Fibroblast of skin of right quadriceps (primary cell): ENCODE measurements at regions not wholly inside any gene's neighbourhood (a gene's known extent, or its start where the extent isn't known, plus 50 kb on each side); places are given as distances from the start of the nearest gene placed in this dataset.
"Not testable (repeated sequence)": the region's sequence is repeated elsewhere in the genome, so short reads cannot be mapped to it uniquely, and the experiment has no call there.

Experiments
- DNase-seq: peaks from one replicate; pipeline ENCODE4 v3.0.0-alpha.2; 2013

DNA sequence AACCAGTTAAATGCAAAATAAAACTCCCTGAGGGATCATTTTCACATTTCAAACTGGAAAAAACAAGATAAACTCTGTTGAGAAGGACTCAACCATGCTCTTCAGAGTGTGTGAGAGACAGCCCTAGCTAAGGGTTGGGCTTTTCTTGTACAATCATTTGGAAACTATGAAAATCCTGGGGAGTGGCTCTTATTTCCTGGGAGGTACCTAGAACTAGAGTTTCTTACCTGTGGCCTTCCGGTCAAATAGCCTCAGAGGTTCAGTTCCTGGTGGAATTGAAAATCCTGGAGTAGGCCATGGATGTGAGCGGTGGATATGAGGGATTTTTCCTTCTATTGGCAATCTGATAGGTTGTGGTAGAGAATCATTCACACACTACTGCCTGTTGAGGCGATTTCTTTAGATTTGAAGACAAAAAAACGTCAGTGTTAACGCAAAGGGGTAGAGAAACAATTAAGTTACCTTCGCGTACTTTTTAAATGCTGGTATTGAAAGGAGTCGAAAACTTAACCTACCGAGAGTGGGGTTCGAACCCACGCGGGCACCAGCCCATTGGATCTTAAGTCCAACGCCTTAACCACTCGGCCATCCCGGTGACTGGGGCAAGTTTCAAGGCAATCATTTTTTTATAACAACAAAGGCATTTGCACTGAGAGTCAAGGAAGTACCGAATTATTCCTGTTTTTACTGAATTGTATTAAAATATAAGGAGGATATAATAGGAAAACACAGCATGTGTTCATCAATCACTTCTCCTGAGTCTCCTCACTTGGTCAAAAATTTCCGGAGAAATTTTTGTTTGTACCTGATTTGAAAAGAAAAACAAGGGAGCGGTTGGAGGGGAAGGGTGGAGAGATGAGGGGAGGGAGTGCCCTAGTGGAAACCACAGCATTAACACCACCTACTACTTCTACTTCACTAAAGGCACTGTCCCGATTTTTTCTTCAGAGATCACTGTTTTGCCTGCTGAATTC is 191.3 kb downstream of the OR2B2 start:
- peak; percentile 17 for DNase-seq

DNA sequence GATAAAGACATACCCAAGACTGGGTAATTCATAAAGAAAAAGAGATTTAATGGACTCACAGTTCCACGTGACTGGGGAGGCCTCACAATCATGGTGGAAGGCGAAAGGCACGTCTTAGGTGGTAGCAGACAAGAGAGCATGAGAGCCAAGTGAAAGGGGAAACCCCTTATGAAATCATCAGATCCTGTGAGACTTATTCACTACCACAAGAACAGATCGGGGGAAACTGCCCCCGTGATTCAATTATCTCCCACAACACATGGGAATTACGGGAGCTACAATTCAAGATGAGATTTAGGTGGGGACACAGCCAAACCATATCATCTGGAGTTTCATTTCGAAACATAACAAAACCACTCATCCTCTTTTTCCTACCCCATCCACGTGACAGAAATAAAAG is 193.2 kb downstream of the OR2B2 start:
- DNase-seq: not testable (repeated sequence)

DNA sequence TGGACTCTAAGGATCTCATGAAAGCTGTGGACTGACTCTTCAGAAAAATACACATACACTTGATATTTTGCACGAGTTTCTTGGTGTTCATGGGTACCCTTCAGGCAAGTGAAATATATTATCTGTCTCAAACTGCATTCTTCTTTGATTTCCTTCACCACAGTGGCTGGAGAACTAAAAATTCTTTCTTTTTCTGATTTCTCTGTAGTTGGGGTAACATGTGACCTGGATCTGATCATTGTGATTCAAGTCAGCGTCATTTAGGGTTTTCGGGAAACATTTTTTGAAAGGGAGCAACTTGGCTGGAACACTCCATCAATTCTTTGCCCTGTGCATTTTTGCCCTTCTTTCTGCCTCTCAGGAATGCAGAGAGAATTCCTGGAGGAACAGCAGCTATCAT is 205.8 kb downstream of the OR2B2 start:
- no peak for DNase-seq

DNA sequence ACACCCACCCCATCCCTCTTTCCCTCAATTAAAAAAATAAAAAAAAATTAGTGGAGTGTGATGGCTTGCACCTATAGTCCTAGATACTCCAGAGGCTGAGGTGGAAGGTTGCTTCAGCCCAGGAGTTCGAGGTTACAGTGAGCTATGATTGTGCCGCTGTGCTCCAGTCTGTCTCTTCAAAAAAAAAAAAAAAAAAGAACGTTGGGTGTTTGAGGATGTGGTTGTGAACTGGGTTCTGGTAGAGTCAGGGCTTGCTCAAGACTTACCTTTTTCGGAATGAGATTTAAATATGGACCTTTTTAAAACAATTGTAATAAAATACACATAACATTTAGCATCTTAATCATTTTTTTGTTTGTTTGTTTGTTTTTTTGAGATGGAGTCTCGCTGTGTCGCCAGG is 211.9 kb downstream of the OR2B2 start:
- DNase-seq: no peak

DNA sequence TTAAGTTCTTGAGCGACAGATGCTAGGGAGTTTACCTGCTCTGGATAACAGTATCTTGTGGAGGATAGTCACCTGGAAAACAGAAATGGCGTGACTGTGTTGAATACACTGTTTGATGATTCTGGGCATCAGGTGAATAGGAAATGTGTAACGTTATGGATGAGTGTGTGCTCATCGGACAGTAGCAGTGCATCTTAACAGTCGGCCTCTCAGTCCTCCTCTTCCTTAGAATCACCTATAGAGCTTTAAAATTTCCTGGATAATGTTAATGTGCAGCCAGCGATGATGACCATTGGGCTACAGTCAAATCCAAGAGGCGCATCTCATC is 217.7 kb downstream of the OR2B2 start:
- DNase-seq: no peak

DNA sequence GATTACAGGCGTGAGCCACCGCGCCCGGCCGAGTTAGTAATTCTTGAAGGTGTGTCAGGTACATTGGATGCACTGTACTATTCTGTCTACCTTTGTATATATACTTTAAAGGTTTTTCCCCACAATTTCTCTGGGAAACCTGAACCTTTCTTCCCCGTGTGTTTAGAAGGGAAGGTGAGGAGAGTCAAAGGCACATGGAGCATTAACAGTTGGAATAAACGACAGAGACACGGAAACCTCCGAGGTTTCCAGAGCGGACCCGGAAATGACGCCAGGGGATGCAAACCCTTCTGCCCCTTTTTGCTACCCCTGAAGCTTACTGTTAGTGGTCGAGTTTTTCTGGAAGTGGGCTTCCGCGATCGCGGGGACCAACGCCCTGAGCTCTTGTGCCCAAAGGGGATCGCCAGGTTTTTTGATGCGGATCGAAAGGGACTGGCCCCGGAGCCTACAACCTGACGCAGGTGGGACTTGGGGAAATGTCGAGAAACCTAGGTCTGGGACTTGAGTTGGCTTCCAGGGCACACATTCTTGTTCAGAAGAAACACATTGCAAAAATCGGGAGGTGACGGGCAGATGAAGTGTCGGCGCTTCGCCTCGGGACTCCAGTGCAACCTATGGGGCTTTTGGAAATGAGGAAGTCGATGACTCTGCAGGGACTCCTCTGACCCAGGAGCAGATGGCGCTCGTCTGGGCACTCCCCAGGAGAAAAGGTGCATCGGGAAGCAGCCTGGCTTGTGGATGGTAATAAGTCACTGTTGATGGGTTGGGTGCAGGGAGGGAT is 218.2 kb downstream of the OR2B2 start:
- no peak for DNase-seq

DNA sequence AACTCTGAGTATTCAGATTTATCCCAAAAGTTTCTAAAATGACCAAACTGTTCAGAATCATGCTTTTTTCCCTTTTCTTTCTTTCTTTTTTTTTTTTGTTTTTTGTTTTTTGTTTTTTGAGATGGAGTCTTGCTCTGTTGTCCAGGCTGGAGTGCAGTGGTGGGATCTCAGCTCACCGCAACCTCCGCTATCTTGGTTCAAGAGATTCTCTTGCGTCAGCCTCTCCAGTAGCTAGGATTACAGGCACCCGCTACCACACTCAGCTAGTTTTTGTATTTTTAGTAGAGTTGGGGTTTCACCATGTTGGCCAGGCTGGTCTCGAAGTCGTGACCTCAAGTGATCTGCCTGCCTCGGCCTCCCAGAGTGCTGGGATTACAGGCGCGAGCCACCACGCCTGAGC is 219.2 kb upstream of the ZNF184 start:
- DNase-seq: not testable (repeated sequence)

DNA sequence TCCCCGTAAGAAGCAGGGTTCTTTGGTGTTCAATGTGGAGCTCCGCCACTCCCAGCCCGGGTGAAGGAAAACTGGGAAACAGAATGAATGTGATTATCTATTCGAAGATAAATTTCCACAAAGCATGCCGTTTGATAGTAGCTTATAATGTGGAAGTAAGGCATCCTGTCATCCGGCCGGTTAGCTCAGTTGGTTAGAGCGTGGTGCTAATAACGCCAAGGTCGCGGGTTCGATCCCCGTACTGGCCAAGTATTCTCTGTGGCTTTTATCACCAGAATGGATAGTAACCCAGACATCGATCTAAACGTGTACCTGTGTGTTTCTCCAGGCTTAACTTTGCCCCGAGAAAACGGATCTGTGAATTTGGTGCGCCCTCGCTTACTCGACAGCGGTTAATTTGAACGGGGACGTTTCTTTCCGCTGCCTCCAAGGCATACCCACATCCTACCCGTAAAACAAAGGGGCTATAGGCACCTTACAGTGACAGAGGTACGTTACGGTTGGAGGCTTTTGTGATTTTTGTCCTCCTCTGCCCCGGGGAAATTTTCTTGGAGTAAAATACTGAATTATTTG is 215.2 kb upstream of the ZNF184 start:
- peak; percentile 92 for DNase-seq

DNA sequence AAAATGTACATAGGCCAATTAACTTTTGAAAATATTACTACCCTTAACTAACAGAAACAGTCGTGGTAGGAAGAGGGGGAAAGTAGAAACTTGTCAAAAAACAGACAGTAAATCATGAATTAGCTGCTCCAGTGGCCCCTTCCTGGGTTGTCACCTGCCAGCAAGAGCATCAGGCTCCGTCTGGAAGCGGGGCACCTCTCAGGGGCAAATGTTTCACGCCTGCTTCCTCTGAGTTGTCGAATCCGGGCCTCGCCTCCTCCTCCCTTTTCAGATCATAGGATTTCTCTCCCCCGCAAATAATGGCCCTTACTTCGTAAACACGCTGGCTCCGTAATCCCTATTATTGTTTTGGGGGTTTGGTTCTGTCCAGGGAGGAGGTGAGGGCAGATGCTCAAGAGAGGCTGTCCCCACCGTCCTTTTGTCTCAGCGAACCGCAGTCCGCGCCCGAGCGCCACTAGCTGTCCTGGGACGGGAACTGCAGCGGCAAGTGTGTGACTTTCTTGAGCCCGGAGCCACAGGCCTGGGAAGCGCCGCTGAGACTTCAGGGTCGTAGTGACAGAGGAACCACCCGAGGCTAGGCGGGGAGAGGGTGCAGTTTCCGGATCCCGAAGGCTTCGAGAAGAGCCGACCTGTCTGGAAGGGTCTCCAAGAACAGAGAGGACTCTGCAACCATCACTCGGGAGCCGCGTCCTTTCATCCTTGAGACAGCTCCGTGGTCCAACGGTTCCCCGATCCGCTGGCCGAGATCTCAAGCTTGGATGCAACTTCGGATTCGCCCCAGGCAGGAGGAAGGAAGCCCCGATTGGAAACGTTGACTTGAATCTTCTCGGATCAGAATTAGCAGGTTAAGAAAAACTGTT is 214.5 kb upstream of the ZNF184 start:
- peak; percentile 76 for DNase-seq

DNA sequence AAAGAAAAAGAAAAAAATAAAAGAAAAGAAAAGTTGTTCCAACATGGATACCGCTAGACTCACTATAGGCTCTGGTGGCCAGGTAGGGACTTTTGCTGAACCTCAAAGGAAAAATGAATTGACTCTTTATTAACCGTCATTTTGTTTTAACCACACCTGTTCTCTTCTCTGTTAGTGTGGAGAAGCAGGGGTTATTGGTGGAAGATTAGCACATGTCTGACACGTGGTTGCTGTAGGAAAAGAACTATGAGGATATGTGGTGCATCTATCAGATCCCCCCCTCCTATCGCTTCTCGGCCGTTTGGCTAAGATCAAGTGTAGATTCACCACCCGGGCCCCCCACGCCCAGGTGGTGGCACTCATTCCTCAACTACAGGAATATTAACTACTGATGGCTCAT is 212.4 kb upstream of the ZNF184 start:
- no peak for DNase-seq

DNA sequence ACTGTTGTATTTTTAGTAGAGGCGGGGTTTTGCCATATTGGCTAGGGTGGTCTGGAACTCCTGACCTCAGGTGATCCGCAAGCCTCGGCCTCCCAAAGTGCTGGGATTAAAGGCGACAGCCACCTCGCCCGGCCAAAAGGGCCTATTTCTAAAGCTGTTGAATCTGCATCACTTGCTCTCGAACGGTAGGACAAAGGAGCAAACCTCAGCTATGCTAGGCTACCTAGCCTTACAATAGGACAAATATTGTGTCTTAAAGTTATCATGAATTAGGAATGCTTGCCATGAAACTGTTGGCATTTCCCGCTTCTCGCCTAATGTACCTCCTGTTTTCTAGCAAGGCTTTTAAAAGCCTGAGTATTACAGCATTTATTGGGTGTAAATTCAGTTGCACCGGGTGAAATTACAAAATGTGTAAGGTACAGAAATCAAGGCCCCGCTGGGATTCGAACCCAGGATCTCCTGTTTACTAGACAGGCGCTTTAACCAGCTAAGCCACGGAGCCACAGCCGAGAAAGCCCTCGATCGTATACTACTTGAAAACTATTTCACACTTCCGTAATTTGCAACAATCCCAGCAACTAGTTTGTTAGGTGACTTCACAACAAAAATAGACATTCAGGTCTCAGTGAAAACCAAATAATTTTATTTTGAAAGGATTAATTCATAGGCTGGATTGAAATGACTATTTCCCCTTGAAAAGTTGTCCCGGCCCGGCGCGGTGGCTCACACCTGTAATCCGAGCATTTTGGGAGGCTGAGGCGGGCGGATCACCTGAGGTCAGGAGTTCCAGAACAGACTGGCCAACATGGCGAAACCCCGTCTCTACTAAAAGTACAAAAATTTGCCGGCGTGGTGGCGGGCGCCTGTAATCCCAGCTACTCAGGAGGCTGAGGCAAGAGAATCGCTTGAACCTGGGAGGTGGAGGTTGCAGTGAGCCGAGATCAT is 211.6 kb upstream of the ZNF184 start:
- peak; percentile 84 for DNase-seq

DNA sequence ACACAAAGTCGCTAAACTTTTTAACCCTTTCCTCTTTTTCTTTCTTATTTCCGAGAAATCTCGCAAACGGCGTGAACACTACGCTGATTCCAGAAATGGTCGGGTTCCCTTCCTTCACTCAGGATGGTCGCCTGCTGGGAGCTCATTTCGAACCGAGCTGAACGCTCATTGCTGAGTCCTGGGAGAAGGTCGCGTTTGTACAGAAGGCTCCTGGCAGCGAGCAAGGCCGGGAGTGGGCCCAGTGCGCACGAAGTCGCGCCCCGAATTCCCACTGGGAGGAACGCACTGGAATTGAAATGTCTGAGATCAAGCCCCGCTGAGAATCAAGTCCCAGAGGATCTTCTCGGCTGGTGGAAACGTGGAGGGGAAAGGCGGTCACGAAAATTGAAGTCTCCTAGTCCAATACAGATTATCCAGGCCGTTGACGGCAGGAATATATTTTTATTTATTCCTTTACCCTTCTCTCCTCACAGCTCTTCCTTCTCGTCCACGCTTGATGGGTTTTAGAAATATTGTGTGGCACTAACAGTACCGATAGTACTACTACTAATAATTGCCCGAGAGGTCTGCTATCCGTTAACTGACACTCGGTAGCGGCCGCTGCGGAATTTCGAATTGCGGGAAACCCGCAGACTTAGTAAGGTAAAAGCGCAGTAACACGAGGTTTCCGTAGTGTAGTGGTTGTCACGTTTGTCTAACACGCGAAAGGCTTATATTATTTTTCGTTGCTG is 207.2 kb upstream of the ZNF184 start:
- DNase-seq: no peak

DNA sequence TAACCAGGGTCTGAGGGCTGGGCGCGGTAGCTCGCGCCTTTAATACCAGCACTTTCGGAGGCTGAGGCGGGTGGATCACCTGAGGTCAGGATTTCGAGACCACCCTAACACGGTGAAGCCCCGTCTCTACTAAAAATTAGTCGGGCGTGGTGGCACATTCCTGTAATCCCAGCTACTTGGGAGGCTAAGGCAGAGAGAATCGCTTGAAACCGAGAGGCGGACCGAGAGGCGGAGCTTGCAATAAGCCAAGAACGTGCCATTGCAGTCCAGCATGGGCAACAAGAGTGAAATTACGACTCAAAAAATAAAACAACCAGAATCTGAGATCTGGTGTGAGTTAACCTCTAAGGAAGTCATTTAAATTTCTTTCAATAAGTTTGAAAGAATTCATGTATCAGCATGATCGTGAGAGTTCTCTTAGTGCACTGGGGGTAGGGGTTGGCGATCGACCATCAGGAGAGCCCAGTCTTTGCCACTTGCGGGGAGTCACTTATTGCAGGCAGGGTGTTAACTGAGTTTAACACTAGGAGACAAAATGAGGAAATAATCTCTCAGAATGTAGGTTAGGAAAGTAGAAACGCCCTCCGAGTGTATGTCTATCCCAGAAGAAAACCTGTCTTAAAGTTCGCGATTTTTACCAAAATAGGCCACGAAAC is 206.5 kb upstream of the ZNF184 start:
- no peak for DNase-seq

DNA sequence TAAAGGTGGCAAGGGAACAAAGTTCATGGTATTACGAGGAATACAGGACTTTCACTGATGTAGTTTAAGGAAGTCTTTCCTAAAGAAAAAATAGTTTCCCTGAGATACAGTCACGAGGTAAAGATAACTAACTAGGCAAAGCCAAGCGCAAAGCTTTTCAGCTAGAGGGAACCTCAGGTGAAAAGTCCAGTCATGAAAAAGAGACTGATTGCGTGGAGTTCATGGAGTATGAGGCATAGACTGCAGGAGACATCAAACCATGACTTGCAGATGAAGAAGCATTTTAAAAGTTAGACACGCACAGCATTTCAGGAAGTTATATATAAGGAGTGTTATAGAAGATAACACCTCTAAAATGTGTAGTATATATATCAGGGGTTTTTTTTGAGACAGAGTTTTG is 205.6 kb upstream of the ZNF184 start:
- DNase-seq: no peak

DNA sequence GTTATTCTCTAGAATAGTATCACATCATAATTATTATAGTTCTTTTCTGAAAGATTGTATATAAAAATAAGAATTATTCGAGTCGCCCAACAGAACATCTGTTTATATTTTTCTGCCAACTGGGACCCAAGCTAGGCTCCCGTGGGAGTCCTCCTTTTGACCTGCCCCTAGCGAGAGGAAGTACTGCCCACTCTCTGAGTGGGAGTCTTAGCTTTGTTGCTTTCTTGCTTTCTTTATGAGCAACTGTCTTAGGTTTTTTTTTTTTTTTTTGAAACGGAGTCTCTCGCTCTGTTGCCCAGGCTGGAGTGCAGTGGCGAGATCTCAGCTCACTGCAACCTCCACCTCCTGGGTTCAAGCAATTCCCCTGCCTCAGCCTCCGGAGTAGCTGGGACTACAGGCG is 202.0 kb upstream of the ZNF184 start:
- no peak for DNase-seq

DNA sequence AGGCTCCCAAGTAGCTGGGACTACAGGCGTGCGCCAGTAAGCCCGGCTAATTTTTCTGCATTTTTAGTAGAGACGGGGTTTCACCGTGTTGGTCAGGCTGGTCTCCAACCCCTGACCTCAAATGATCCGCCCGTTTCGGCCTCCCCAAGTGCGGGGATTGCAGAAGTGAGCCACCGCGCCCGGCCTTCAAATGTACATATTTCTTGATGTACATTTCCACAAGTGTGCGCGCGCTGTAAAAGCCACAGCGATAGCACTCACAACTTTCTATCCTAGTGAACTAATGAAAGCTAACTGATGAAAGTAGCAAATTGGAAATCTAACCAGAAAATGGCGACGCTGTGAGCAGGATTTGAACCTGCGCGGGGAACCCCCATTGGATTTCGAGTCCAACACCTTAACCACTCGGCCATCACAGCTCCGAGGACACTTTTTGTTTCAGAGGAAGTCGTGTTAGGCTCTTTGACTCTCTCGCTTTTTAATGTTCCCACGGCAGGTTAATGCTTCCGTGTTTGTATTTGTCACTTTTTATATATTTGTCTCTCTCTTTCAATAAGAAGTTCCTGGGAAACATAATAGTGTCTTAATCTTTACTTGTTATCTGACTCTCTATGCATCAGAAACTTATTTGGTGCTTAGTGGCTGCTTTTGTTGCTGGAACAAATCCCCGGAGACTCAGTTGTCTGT is 199.4 kb upstream of the ZNF184 start:
- peak; percentile 72 for DNase-seq

DNA sequence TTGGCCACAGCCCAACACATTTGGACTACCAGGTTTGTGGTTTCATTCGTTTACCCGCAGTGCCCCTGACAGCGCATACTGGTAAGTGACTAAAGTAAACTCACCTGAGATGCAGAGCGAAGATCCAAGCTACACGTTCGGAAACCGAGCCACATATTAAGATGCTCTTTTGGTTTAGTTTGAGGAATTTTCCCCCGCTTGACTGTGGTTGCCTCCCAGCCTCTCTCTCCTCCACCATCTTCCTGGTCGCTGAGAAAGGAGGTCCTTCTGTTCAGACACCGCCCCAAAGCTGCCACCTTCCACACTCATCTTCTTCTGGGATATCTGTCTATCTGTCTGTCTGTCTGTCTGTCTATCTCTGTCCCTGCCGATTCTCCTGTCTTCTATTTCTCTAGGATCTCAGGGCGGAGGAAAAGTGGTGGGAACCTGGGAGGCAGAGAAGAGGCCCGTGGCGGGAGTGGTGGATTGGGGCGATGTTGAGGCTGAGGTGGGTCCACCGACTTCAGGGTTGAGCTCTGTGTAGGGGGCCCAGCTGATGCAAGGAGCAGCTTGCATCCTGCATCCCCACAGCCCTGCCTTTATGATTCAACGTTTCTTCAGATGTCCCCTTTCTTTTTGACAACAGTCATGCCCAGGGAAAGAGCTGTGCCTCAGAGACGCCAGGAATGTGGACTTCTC is 196.9 kb upstream of the ZNF184 start:
- DNase-seq: no peak

DNA sequence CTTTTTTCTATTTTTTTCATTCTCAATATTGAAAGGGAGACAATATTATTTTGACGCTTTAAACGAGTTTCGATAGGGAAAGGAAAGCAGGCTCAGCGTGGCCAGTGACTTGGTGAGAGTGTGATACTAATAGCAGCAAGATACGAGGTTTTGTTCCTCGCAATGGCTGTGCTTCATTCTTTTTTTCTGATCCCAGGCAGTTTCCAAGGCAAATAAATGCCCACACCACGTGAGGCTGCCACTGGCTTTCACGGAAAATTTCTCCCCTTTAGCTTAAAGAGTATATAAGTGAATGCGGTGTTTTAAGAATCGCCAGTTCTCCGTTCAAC is 196.4 kb upstream of the ZNF184 start:
- DNase-seq: no peak
